Esophagus squamous epithelium (tissue), 5 donors: ENCODE measurements at regions not wholly inside any gene's neighbourhood (a gene's known extent, or its start where the extent isn't known, plus 50 kb on each side); places are given as distances from the start of the nearest gene placed in this dataset.
"Not testable (repeated sequence)": the region's sequence is repeated elsewhere in the genome, so short reads cannot be mapped to it uniquely, and the experiment has no call there.

Source experiments
- DNase-seq: peaks from one replicate; lab custom pipeline; 2025; lab: John Stamatoyannopoulos, UW
- H3K27ac ChIP-seq, 4 donors: fragments of 200-600 bp; sonication (generic); one replicate each; pipeline ENCODE4 v1.5.1; 2016 to 2019; ENCODE audit warnings: mild to moderate bottlenecking in 1 of 4
- H3K27me3 ChIP-seq, 4 donors: fragments of 200-600 bp; sonication (generic); 1 replicate in 3 of 4; 2 replicates in 1 of 4; pipeline versions ENCODE4 v1.5.1 to v1.6.0; 2017 to 2021; ENCODE audit warnings: antibody characterized with exemption in 1 of 4
- H3K36me3 ChIP-seq, 3 donors: fragments of 200-600 bp; sonication (generic); one replicate each; pipeline ENCODE4 v1.5.1; 2016 to 2019
- H3K4me1 ChIP-seq, 3 donors: fragments of 200-600 bp; sonication (generic); one replicate each; pipeline ENCODE4 v1.5.1; 2017 to 2019
- H3K4me3 ChIP-seq, 4 donors: fragments of 200-600 bp; sonication (generic); 1 replicate in 3 of 4; 2 replicates in 1 of 4; pipeline ENCODE4 v1.5.1; 2016 to 2019; ENCODE audit warnings: mild to moderate bottlenecking in 2 of 4, moderate library complexity in 1 of 4
- H3K9me3 ChIP-seq, 3 donors: fragments of 200-600 bp; sonication (generic); one replicate each; pipeline ENCODE4 v1.5.1; 2016 to 2019
- CTCF ChIP-seq, 6 experiments: fragments of 450-650 bp in 4 of 6; fragments of 200-600 bp in 2 of 6; sonication (generic) in 2 of 6; IDR thresholded peaks; one replicate each; pipeline ENCODE4 v1.5.1; 2016 to 2019; ENCODE audit warnings: antibody characterized with exemption in 6 of 6, mild to moderate bottlenecking in 4 of 6, moderate library complexity in 4 of 6
- POLR2A ChIP-seq, 4 donors: fragments of 450-650 bp; IDR thresholded peaks; one replicate each; pipeline ENCODE4 v1.6.1; 2017; ENCODE audit warnings: antibody characterized with exemption in 4 of 4, mild to moderate bottlenecking in 4 of 4, moderate library complexity in 3 of 4
- WGBS, 2 donors: methylation state at CpG; one replicate each; pipeline ENCODE4 v1.1.5; 2018; 5-methylcytosine and 5-hydroxymethylcytosine counted together
- intact Hi-C: fragments of 100-400 bp; cut with DNase I; formaldehyde crosslinking; loops from one replicate; pipeline ENCODE4 v1.15.0; 2022
- donor health status: DM: yes; HTN: yes; CAD: no.

GRCh38 chr14:43297794-43298193, 1209.3 kb downstream of the FSCB start:
- WGBS, 2 donors: 35 to 56% methylated on average over 1 of the region's 1 CpG
- TF ChIP-seq CTCF (IDR thresholded peaks at IDR 0.05) (no peak), POLR2A (IDR thresholded peaks at IDR 0.05) (no peak)

GRCh38 chr14:43296061-43296460, 1211.0 kb downstream of the FSCB start:
- H3K36me3 ChIP-seq, H3K27me3 ChIP-seq, intact Hi-C loops, H3K4me3 ChIP-seq, H3K27ac ChIP-seq, H3K4me1 ChIP-seq, DNase-seq, H3K9me3 ChIP-seq: not testable (repeated sequence)
- WGBS, 2 donors: 63 to 90% methylated on average over 2 of the region's 4 CpGs

More at GRCh38 chr14:43297794-43298193, 1209.3 kb downstream of the FSCB start:
- DNase-seq: no peak
- Histone ChIP-seq H3K9me3 (no peaks in the 10 kb centered on the region), H3K27ac (no peak overlapping the region), H3K4me3 (no peak overlapping the region), H3K4me1 (no peaks in the 10 kb centered on the region), H3K36me3 (no peaks in the 10 kb centered on the region), H3K27me3 (no peaks in the 10 kb centered on the region)
- intact Hi-C loops: no loop called here

- H3K4me3 ChIP-seq: no peak overlapping the region
- TF ChIP-seq POLR2A (IDR thresholded peaks at IDR 0.05): no peak
- no peak for TF ChIP-seq CTCF (IDR thresholded peaks at IDR 0.05)
- intact Hi-C loops: no loop called here
- no peaks in the 10 kb centered on the region for H3K27me3 ChIP-seq
- no peak overlapping the region for H3K27ac ChIP-seq
- no peaks in the 10 kb centered on the region for H3K9me3 ChIP-seq
- H3K36me3 ChIP-seq: no peaks in the 10 kb centered on the region
- no peaks in the 10 kb centered on the region for H3K4me1 ChIP-seq
- DNase-seq: no peak
These were observed 1221.5 kb downstream of the FSCB start for GRCh38 chr14:43285575-43285974.

GRCh38 chr14:43260056-43260455, 1247.0 kb downstream of the FSCB start:
- Histone ChIP-seq H3K9me3 (peaks cover 0 to 5% (median 0%) of the 10 kb centered on the region in 3 donors), H3K36me3 (no peaks in the 10 kb centered on the region), H3K27me3 (no peaks in the 10 kb centered on the region), H3K27ac (no peak overlapping the region), H3K4me3 (no peak overlapping the region), H3K4me1 (no peaks in the 10 kb centered on the region)
- intact Hi-C loops: no loop called here
- no peak for TF ChIP-seq CTCF (IDR thresholded peaks at IDR 0.05)
- no peak for TF ChIP-seq POLR2A (IDR thresholded peaks at IDR 0.05)
- 62 to 73% methylated on average over 4 of the region's 4 CpGs for WGBS, 2 donors
- no peak for DNase-seq

GRCh38 chr14:43258396-43258795, 1248.7 kb downstream of the FSCB start:
- H3K9me3 ChIP-seq: peaks cover 0 to 5% (median 0%) of the 10 kb centered on the region in 3 donors
- H3K36me3 ChIP-seq: no peaks in the 10 kb centered on the region
- intact Hi-C loops: no loop called here
- TF ChIP-seq CTCF (IDR thresholded peaks at IDR 0.05): no peak
- no peak for TF ChIP-seq POLR2A (IDR thresholded peaks at IDR 0.05)
- no peaks in the 10 kb centered on the region for H3K27me3 ChIP-seq
- WGBS, 2 donors: 59 to 65% methylated on average over 2 of the region's 2 CpGs
- no peaks in the 10 kb centered on the region for H3K4me1 ChIP-seq
- no peak for DNase-seq
- H3K4me3 ChIP-seq: no peak overlapping the region
- H3K27ac ChIP-seq: no peak overlapping the region

GRCh38 chr14:43256996-43257395, 1250.1 kb downstream of the FSCB start:
- intact Hi-C loops, H3K36me3 ChIP-seq, H3K4me3 ChIP-seq, H3K4me1 ChIP-seq, H3K27me3 ChIP-seq, H3K27ac ChIP-seq, H3K9me3 ChIP-seq, DNase-seq: not testable (repeated sequence)
- WGBS, 2 donors: 76 to 83% methylated on average over 5 of the region's 5 CpGs
